GM21367 (cell line): ENCODE measurements at regions not wholly inside any gene's neighbourhood (a gene's known extent, or its start where the extent isn't known, plus 50 kb on each side); places are given as distances from the start of the nearest gene placed in this dataset.

Experiments
- ATAC-seq: cut with Tn5 transposase; IDR thresholded peaks from one replicate; pipeline ENCODE4 v1.9.1; 2021; ENCODE audit not compliant: unreplicated experiment

DNA sequence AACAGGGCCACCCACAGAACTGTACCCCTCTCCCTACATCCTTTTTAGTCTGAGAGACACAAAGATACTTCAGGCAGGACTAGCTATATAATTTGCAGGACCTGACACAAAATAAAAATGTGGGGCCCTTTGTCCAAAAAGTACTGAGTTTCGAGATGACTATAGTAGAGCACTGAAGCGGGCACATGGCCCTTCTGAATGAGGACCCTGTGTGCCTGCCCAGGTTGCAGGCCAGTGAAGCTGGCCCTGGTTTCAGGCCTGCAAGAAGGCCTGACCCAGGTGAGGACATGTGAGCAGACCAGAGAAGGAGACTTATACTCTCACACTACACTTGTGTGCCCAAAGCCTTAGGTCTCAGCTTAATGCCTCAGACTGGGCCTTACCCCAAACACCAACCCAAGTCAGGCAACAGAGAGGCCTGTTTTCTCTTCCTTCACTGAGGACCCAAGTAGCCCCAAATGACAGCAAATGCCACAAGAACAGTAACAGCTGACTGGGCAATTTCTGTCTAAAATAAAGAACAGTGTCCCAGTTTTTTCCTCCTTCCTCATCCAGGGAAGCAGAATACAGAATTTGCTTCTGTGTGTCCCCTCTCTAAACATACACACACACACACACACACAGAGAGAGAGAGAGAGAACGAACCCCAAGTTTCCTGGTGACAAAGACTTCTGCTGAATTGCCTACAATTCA, 100.9 kb upstream of the ARHGEF3 start:
- ATAC-seq = no peak

DNA sequence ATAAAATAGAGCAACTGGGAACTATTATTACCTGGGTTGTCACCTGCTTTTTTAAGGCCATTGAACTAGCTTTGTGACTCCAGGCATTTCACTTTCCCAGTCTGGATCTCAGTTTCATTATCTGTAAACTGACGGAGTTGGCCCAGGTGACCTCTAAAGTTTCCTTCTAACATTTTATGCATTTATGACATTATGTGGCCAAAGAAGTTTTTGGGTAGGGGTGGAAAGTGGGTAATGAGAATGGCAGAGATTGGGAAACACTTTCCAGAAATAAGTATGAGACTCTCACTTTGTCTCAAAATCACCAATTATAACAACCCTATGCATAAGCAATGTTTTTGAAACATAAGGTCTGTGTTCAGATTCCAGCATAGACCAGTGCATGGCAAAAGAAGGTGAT, 99.1 kb upstream of the ARHGEF3 start:
- ATAC-seq = no peak

DNA sequence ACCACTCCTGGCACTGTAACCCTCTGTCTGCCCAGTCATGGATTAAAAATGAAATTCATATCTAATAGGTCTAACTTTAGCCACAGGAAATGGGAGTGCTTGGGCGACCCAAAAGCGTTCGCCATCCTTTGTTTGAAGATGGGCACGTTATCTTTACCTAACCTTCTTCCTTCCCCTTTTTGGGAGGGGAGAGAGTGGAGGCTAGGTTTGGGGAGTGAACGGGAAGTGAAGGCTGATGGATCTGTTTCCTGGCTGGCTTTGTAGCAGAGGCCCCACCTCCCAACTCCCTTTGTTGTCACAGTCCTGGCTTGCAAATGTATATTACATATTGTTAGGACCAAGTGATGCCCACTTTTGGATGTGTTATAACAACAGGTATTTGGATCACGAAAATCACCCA, 98.1 kb upstream of the ARHGEF3 start:
- no peak for ATAC-seq

DNA sequence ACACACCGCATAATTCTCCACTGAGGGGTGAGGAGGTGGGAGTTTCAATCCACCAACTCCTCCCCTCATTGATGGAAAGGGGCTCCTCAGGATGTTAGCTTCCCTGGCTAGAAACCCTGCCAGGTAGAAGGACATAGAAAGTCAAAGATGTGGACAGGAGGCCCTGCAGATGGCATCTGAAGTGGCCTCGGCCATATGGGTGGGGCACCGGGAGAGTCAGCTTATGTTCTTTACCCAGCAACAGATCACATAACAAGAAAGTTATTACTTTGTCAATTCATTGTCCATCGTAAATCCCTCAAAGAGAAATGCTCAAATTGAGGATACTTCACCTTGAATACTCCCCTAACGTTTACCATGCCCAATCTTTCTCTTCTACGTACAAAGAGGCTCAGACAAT, 97.3 kb upstream of the ARHGEF3 start:
- ATAC-seq = no peak

DNA sequence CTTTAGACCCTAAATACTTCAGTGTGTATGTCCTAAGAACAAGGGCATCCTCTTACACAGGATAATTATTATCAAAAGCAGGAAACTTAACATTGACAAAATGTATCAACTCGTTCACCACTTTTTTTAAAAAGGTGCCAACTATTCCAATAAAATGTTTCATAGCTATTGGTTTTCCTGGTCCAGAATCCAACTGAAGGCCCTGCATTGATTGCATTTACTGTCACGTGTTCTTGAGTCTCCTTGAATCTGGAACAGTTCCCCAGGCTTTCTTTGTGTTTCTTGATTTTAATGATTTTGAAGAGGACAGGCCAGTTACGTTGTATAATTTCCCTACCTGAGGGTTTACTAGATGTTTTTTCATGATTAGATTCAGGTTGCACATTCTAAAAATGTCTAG, 94.6 kb upstream of the ARHGEF3 start:
- ATAC-seq = no peak

DNA sequence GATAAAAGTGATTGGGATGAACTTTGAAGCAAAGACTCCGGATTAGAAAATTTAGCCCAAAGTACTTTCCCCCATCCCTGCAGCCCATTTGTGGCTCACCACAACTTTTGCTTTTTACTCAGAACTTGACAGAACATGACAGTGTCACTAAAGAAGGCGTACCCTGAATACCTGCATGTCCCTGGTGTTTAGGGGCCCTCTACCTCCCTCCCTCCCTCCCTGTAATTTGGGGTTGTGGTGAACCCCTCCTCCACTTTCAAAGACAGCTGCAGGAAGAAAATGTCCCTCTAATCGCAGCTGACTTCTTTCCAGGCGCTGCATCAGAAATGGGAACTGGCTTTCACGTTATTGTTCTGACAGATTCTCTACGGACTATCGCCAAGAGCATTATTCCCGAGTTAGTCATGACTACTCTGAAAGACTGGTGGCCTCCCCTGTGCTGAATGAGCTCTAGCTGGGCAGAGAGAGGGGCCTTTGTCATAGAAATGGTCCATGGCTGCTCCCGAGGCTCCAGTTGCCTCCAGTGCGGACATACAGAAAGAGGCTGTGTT, 93.2 kb upstream of the ARHGEF3 start:
- ATAC-seq = no peak

DNA sequence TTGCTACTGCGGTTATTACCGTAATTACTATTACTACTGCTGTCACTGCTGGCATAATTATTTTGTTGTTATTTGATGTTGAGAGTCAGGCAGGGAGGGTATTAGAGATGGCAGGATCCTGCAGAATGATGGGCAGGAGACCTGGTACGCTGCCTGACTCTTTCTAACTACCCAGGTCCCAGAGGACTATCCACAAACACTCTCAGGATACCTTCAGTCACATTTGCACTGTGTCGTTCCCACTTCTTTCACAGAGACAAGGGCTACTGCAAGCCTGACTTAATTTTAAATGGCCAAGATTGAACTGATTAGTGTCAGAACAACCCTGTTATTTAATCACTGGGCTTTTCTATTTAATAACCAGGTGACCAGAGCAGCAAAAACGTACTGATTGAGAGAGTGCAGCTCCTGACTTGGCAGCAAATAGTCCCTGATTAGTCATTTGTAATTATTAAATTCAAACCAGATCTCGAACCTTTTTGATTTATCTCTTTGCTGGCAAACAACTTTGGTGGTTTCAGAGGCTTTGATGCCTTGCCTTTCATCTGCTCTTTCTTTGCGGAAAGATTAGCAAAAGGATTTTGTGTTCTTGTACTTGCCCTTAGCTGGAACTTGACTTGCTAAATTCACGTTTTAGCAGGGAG, 88.8 kb upstream of the ARHGEF3 start:
- no peak for ATAC-seq

DNA sequence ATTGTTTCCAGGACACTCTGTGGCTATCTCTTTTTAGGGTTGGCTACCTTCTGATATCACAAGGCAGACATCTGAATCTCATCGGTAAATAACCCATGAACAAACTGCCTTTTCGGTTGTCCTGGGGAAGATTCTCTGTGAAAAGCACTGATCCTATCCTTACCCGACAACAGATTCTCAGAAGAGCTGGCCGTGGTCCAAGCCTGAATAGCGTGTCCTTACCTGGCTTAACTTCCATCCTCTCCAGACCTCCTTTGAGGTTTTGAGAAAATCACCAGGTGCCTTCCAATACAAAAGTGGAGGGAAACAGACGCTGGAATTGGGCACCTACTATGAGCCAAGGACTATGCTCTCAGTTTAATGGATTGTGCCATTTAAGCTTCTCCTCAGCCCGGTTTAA, 87.4 kb upstream of the ARHGEF3 start:
- ATAC-seq = no peak

DNA sequence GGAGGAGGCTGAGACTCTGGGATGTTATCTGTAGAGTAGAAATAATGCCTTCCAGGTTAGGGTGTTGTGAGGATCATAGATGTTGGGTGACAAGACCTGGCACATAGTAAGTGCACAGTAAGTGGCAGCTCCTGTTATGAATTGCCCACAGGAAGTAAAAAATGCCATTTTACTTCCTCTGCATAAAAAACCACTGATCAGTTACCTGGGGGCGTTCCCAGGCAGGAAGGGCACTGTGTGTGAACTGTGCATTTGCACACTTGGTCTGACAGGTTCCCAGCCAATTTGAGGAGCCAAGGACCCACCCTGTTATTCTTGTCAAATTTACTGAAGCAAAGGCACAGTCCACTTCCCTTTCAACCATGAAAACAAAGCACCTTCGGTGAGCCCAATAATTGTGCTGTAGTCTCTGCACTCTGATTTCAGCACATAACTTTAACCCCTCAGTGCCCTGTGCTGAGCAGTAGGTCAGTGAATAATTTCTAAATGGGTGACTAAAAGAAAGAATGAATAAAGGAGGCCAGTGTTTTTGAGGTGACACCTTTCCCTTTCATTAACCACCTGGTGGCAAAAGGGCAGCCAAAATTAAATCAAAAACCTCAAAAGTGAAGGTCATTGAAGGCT, 85.8 kb upstream of the ARHGEF3 start:
- no peak for ATAC-seq

DNA sequence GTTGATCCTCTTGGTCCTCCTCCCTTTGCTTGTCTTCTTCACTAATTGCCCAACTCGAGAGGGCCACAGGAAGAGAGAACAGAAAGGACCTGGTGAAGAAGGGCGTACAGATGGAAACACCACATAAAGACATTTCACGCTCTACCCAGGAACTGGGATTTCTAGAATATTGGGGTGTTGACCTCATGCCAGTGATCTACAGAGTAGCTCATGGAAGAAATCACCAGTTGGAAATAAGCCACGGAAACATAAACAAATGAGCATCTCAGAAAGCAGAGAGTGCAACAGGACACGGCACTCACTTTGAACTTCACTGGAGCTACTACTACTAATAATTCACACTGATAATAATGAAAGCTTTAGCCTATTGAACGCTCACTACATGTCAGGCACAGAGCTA, 84.6 kb upstream of the ARHGEF3 start:
- no peak for ATAC-seq

DNA sequence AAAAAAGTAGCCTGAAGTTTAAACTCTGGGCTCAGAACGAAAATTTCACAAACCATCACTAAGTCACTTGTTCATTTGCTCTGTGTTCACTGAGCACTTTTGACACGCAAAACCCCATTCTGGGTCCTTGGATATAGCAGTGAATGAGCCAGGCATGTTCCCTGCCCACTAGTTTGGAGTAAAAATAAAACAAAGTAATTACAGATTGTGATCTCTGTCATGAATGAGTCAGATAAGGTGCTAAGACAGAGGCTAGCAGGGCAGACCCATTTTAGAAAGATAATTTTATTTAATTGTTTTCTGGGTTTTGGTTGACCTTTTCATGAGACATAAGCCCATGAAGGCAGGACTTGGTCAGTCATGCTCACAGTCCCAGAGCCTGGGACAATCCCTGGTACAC, 84.1 kb upstream of the ARHGEF3 start:
- ATAC-seq = no peak

DNA sequence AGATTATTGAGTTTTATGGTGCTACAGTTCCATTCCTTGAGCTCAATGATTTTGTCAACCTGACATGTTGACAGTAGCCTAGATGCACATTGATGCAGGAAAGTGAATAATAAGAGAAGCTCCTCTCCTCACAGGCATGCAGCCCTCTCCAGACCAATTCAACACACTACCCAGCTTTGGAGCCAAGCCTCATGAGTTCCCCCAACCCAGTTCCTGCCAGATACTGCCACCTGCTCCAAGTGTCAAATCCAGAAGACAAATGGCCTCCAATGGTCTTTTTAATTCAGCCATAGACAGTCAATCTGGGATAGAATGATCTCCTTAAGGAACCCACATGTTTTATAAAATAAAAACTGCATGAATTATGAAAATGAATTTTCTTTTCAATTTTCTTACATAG, 83.7 kb upstream of the ARHGEF3 start:
- no peak for ATAC-seq

DNA sequence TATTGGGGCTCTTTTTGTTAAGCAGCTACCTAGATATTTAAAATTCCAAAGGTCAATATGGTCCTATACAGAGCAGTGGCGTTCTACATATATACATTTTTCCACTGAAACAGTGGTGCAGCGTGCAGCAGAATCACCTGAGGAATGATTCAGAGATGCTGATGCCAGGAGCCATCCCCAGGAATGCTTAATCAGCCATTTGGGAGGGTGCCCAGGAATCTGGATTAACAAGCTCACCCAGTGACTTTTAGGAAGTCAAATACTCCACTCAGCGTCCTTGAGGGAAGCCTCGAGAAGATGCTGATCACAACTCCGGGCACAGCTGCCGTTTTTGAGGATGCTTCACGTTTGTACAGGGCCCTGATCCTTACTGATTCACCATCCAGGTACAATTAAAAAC, 82.6 kb upstream of the ARHGEF3 start:
- ATAC-seq = no peak

DNA sequence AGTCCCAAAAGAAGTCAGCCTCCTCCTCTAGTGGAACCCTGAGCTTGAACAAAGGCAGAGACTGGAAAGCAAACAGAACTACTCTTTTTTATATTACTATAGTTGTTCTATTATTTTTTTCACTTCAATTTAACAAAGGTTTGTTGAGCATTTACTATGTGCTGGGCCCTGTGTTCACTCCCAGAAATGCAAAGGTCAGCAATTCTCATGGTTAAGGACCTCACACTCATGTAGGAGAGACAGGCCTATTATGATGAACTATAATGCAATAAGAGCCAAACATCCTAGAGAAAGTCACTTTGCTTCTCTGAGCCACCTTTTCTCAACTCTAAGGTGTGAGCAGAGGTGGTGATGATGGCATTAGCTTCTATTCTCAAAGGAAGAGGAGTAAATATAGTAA, 82.1 kb upstream of the ARHGEF3 start:
- ATAC-seq = no peak

DNA sequence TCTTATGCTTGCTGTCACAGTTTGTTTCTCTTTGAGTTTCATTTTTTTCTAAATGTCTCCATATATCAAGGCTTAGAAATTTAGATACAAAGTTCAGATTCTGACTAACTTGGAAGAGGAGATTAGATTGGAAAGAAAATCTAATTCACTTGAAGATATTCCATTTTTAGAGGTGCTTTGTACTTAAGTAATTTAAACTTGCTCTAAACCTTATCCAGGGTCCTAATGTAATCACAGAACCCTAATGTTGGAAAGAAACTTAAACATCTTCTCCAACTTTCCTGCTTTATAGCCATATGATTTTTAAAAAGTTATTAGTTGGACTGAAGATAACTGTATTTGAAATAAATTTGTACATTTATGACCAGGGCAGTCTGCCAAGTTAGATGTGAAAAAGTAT, 81.1 kb upstream of the ARHGEF3 start:
- ATAC-seq = no peak

DNA sequence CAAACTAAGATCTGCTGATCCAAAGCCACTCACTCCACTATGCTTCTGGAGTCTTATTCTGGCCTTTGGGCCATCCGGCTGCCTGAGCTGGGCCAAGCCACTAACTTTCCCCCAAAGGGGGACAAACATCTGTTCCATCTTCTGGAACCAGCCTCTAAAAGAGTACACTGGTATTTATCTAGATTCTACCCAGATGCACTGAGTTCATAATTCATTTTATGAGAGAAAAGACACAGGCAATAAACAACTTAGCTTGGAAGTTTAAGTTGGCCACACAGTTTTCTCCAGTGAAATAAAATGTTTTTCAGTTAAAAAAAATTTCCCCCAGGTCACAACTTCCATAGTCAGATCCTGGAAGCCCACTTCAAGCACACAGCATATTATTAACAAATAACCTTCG, 80.1 kb upstream of the ARHGEF3 start:
- ATAC-seq = no peak

DNA sequence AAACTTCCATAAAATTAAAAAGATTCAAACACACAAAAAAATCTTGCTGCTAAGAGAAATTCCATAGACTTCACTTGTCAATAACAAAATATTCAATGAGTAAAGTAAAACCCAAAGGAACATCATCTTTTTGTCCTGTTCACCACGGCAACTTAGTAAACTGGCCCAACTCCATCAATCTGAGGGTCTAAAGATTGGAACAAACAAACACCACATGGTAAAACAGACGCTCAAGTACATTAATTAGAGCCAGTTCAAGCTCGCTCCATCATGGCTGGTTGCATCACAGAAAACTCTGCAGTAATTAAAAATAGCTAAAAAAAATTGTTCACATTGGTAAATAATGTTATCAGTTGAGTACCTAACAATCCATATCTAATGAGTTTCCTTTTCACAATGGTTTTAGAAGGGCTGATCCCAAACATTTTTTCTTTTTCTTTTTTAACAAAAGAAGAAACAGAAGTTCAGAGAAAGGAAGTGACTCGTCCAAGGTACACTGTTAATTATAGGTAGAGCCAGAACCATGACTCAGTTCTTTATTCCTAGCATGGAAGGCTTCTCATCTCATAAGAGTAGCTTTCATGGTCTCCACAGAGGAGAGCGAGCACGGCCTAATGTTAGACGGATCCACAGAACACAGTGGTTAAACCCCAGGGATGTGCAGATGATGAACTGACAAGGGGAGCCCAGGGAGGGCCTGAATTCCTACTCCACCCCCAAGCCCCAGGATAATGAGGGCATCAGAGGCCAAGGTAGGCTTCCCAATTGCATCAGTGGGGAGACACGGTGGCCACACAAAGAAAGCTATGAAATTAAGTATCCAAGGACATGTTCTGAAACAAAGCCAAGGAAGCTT, 79.2 kb upstream of the ARHGEF3 start:
- ATAC-seq = no peak

DNA sequence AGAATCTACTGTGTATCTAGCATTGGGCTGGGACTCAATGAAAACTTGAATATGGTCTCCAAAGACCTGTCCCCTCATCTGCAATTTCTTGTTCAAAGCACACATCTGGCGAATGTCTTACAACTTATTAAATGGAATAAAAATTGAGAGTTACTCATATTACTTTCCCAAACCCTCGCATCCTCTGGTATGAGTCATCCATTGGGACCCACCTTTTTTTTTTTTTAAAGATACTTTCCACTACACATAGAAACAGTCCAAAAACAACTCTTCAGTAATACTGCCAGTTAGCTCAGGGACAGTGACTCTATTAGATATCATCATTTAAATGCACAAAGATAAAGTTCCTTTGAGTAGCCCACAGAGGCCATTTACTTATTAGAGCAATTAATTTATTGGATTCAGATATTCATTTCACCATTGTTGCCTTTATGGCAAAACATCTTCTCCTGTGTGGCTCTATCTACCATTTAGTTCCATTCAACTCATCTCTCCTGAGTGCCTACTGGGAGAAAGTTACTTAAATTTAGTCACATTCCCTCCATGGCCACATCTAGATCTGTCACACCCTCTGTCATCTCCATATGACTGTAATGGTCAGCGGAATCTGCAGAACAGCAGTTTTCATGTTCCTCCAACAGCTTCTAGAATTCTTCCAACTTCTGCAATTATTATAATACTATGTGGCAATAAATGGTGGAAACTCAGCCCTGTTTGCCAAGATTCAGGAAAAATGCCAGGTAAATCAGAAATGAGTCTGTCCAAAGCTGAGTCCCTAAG, 77.9 kb upstream of the ARHGEF3 start:
- no peak for ATAC-seq

DNA sequence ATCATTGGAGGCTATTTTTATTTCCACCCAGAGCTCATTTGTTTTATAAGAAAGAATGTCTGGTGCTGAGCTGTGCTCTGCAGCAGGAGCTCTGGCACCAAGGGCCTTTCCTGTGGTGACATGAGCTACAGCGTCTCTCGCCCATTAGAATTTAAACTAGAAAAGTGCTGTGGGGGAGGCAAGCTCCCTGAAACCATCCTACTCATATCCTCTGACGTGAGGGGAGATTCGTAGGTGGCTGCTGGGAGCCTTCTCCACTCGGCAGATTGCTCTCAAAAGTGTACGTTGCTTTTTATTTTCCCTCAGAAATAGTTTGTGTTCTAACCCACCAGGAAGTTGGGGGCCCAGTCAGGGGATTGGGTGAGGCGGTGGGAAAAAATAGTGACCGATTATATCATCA, 76.3 kb upstream of the ARHGEF3 start:
- ATAC-seq = no peak

DNA sequence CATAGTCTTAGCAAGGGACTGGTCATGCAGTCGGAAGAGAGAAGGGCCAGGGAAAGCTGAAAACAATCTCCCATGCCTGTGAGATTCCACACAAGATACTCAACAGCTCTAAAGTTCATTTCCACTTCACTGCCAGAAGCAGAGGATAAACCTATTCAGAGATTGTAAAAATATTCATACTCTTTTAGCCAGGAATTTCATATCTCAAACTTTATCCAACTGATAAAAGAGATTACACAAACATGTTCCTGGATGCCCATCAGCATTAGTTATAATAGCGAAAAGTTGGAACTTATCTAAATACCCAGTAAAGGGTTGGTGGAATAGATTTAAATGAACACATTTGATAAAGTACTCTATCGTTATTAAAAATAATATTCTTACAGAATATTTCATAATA, 75.2 kb upstream of the ARHGEF3 start:
- ATAC-seq = no peak

DNA sequence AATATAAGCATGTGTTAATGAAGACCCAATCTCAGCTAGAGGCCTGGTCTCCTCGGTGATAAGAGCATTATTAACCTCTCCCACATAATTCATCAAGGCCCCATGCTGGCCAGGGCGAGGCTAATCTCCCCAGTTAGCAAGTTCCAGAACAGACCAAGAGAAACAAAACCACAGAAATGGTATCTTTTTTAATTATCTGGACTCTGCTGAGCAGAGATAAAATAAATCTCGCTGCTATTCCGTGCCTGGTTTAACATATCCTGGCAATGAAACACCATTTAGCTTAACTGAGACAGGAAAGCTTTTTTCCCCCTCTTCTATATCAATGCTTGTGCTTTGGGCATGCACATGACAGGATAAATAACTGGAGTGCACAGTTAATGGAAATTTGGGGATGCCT, 72.5 kb upstream of the ARHGEF3 start:
- ATAC-seq = no peak
